NCI-H226 (cell line): ENCODE measurements at regions not wholly inside any gene's neighbourhood (a gene's known extent, or its start where the extent isn't known, plus 50 kb on each side); places are given as distances from the start of the nearest gene placed in this dataset.

ENCODE experiments used
- DNase-seq: peaks from one replicate; pipeline ENCODE4 v3.0.0-alpha.2; 2015

GRCh38 chr2:46829231-46829995 lies 86.2 kb downstream of the MCFD2 start:
- DNase-seq, result peak; percentile 14

- no peak for DNase-seq
Observed at GRCh38 chr2:46828491-46829230, 86.9 kb downstream of the MCFD2 start.

GRCh38 chr2:46828135-46828438 lies 87.5 kb downstream of the MCFD2 start:
- no peak for DNase-seq

- DNase-seq, result no peak
Observed at GRCh38 chr2:46827274-46828134, 88.1 kb downstream of the MCFD2 start.

GRCh38 chr2:46826569-46827245 lies 88.9 kb downstream of the MCFD2 start:
- DNase-seq, result no peak

- no peak for DNase-seq
Observed at GRCh38 chr2:46825939-46826568, 89.6 kb downstream of the MCFD2 start.

GRCh38 chr2:46825231-46825938 lies 90.2 kb downstream of the MCFD2 start:
- no peak for DNase-seq

GRCh38 chr2:46824611-46825010 lies 91.0 kb downstream of the MCFD2 start:
- DNase-seq, result no peak

- DNase-seq, result no peak
Observed at GRCh38 chr2:46821600-46821999, 94.0 kb downstream of the MCFD2 start.

GRCh38 chr2:46818819-46819218 lies 96.8 kb downstream of the MCFD2 start:
- no peak for DNase-seq

- DNase-seq, result no peak
Observed at GRCh38 chr2:46818141-46818621, 97.4 kb downstream of the MCFD2 start.

GRCh38 chr2:46816846-46817726 lies 98.5 kb downstream of the MCFD2 start:
- DNase-seq, result no peak

GRCh38 chr2:46816151-46816845 lies 99.3 kb downstream of the MCFD2 start:
- no peak for DNase-seq

- DNase-seq, result no peak
Observed at GRCh38 chr2:46815121-46815802, 100.3 kb downstream of the MCFD2 start.

- peak; percentile 50 for DNase-seq
Observed at GRCh38 chr2:46814160-46814961, 101.2 kb downstream of the MCFD2 start.

- DNase-seq, result no peak
Observed at GRCh38 chr2:46813680-46814079, 101.9 kb downstream of the MCFD2 start.

- DNase-seq, result no peak
Observed at GRCh38 chr2:46813020-46813415, 102.6 kb downstream of the MCFD2 start.
